Tibial nerve (tissue), 4 donors: ENCODE measurements at regions not wholly inside any gene's neighbourhood (a gene's known extent, or its start where the extent isn't known, plus 50 kb on each side); places are given as distances from the start of the nearest gene placed in this dataset.

ENCODE experiments used
- CTCF ChIP-seq, 5 experiments: fragments of 200-600 bp in 3 of 5; fragments of 450-650 bp in 2 of 5; sonication (generic) in 3 of 5; IDR thresholded peaks; one replicate each; pipeline ENCODE4 v1.5.1; 2016 to 2019; ENCODE audit warnings: antibody characterized with exemption in 5 of 5, mild to moderate bottlenecking in 3 of 5, moderate library complexity in 2 of 5
- EP300 ChIP-seq, 2 donors: sonication (generic); formaldehyde crosslinking; IDR thresholded peaks; one replicate each; pipeline ENCODE4 v1.6.1; 2017; ENCODE audit warnings: antibody characterized with exemption in 2 of 2, mild to moderate bottlenecking in 1 of 2

- no peak for TF ChIP-seq EP300 (IDR thresholded peaks at IDR 0.05)
- TF ChIP-seq CTCF (IDR thresholded peaks at IDR 0.05), result no peak
Measured at GRCh38 chr4:3666263-3666662, 99.9 kb upstream of the ADRA2C start.
